Neural progenitor cell (in vitro differentiated cells): ENCODE measurements at regions not wholly inside any gene's neighbourhood (a gene's known extent, or its start where the extent isn't known, plus 50 kb on each side); places are given as distances from the start of the nearest gene placed in this dataset.

Experiments used
- EZH2 ChIP-seq: fragments of 200-600 bp; sonication (generic); IDR thresholded peaks from 2 replicates; pipeline ENCODE4 v1.6.1; 2017; ENCODE audit warnings: antibody characterized with exemption, mild to moderate bottlenecking, moderate library complexity
- TF ChIP-seq, protein P1 (sequence below): fragments of 200-600 bp; sonication (generic); IDR thresholded peaks from 2 replicates; pipeline ENCODE4 v1.5.1; 2017; ENCODE audit warnings: antibody characterized with exemption, mild to moderate bottlenecking

DNA sequence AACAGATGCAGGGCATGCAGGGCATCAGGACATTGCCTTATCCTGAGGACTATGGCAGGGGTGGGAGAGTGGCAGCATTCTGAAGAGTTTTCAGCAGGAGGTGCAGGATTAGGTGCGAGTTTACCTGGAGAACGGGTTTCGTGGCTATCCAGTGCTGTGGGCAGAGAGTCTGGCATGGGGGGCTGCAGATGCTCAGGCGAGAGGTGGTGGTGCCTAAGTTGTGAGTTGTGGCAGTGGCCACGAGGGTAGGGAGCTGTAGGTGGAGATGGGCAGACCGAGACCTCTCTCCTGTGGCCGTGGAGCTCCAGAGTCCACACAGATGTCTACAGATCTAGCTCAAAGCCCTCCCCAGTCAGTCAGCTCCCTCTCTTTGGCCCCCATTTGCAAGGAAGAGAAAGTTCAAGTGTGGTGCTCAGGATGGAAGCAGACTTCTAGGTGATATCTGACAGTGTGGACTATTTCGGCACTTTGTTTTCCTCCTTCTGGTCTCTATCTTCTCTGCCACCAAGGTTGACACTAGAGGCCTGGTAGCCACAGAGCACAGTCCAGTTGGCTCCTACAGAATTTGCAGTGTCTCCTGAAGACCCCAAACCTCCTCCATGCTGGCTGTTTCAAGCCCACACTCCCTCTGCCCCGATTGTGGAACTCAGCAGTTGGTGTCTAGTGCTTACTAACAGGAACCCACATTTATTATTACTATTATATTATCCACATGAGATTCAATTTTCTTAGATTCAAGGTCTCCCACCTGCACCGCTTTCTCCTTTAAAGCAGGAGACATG lies 955.7 kb upstream of the ZNF722 start:
- TF ChIP-seq EZH2, result no peak
- TF ChIP-seq, protein P1, sequence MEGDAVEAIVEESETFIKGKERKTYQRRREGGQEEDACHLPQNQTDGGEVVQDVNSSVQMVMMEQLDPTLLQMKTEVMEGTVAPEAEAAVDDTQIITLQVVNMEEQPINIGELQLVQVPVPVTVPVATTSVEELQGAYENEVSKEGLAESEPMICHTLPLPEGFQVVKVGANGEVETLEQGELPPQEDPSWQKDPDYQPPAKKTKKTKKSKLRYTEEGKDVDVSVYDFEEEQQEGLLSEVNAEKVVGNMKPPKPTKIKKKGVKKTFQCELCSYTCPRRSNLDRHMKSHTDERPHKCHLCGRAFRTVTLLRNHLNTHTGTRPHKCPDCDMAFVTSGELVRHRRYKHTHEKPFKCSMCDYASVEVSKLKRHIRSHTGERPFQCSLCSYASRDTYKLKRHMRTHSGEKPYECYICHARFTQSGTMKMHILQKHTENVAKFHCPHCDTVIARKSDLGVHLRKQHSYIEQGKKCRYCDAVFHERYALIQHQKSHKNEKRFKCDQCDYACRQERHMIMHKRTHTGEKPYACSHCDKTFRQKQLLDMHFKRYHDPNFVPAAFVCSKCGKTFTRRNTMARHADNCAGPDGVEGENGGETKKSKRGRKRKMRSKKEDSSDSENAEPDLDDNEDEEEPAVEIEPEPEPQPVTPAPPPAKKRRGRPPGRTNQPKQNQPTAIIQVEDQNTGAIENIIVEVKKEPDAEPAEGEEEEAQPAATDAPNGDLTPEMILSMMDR, result no peak
